ENCODE measurements at regions not wholly inside any gene's neighbourhood (a gene's known extent, or its start where the extent isn't known, plus 50 kb on each side); places are given as distances from the start of the nearest gene placed in this dataset.

GRCh38 chr3:25940935-25941334 is 151.0 kb downstream of the OXSM start:
- no peak for TF ChIP-seq TOX (CRISPR knock-in tag; IDR thresholded peaks at IDR 0.05; ENCODE audit: borderline replicate concordance)
- TF ChIP-seq BACH2 (CRISPR knock-in tag; IDR thresholded peaks at IDR 0.05; ENCODE audit: borderline replicate concordance): no peak
- no peak for TF ChIP-seq ARNTL (CRISPR knock-in tag; IDR thresholded peaks at IDR 0.05; ENCODE audit: borderline replicate concordance, low read depth)
- TF ChIP-seq ZNF8 (CRISPR knock-in tag; IDR thresholded peaks at IDR 0.05): no peak
- no peak for TF ChIP-seq ISL1 (CRISPR knock-in tag; IDR thresholded peaks at IDR 0.05)
- TF ChIP-seq, protein P1, sequence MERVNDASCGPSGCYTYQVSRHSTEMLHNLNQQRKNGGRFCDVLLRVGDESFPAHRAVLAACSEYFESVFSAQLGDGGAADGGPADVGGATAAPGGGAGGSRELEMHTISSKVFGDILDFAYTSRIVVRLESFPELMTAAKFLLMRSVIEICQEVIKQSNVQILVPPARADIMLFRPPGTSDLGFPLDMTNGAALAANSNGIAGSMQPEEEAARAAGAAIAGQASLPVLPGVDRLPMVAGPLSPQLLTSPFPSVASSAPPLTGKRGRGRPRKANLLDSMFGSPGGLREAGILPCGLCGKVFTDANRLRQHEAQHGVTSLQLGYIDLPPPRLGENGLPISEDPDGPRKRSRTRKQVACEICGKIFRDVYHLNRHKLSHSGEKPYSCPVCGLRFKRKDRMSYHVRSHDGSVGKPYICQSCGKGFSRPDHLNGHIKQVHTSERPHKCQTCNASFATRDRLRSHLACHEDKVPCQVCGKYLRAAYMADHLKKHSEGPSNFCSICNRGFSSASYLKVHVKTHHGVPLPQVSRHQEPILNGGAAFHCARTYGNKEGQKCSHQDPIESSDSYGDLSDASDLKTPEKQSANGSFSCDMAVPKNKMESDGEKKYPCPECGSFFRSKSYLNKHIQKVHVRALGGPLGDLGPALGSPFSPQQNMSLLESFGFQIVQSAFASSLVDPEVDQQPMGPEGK (CRISPR knock-in tag; IDR thresholded peaks at IDR 0.05; ENCODE audit: borderline replicate concordance): no peak
- TF ChIP-seq ZNF70 (CRISPR knock-in tag; IDR thresholded peaks at IDR 0.05): no peak
- TF ChIP-seq CREB5 (CRISPR knock-in tag; IDR thresholded peaks at IDR 0.05; ENCODE audit: low read depth): no peak
- TF ChIP-seq, protein P2, sequence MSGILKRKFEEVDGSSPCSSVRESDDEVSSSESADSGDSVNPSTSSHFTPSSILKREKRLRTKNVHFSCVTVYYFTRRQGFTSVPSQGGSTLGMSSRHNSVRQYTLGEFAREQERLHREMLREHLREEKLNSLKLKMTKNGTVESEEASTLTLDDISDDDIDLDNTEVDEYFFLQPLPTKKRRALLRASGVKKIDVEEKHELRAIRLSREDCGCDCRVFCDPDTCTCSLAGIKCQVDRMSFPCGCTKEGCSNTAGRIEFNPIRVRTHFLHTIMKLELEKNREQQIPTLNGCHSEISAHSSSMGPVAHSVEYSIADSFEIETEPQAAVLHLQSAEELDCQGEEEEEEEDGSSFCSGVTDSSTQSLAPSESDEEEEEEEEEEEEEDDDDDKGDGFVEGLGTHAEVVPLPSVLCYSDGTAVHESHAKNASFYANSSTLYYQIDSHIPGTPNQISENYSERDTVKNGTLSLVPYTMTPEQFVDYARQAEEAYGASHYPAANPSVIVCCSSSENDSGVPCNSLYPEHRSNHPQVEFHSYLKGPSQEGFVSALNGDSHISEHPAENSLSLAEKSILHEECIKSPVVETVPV (CRISPR knock-in tag; IDR thresholded peaks at IDR 0.05): no peak
- TF ChIP-seq, protein P3, sequence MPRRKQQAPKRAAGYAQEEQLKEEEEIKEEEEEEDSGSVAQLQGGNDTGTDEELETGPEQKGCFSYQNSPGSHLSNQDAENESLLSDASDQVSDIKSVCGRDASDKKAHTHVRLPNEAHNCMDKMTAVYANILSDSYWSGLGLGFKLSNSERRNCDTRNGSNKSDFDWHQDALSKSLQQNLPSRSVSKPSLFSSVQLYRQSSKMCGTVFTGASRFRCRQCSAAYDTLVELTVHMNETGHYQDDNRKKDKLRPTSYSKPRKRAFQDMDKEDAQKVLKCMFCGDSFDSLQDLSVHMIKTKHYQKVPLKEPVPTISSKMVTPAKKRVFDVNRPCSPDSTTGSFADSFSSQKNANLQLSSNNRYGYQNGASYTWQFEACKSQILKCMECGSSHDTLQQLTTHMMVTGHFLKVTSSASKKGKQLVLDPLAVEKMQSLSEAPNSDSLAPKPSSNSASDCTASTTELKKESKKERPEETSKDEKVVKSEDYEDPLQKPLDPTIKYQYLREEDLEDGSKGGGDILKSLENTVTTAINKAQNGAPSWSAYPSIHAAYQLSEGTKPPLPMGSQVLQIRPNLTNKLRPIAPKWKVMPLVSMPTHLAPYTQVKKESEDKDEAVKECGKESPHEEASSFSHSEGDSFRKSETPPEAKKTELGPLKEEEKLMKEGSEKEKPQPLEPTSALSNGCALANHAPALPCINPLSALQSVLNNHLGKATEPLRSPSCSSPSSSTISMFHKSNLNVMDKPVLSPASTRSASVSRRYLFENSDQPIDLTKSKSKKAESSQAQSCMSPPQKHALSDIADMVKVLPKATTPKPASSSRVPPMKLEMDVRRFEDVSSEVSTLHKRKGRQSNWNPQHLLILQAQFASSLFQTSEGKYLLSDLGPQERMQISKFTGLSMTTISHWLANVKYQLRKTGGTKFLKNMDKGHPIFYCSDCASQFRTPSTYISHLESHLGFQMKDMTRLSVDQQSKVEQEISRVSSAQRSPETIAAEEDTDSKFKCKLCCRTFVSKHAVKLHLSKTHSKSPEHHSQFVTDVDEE (CRISPR knock-in tag; IDR thresholded peaks at IDR 0.05): no peak
- no peak for TF ChIP-seq ZFP30 (CRISPR knock-in tag; IDR thresholded peaks at IDR 0.05)
- TF ChIP-seq CSDC2 (CRISPR knock-in tag; IDR thresholded peaks at IDR 0.05): no peak
- TF ChIP-seq SNAI2 (CRISPR knock-in tag; IDR thresholded peaks at IDR 0.05): no peak

All from SK-N-SH treated with all-trans-retinoic acid at 6 μM for 48 hours (cell line).